ENCODE measurements at regions not wholly inside any gene's neighbourhood (a gene's known extent, or its start where the extent isn't known, plus 50 kb on each side); places are given as distances from the start of the nearest gene placed in this dataset.

- TF ChIP-seq CTCF (IDR thresholded peaks at IDR 0.05) (no peak), POLR2A (IDR thresholded peaks at IDR 0.05) (no peak)
Measured at GRCh38 chr16:76183647-76184046, 93.6 kb upstream of the CNTNAP4 start.

Measured in sigmoid colon (tissue), 3 donors.